ENCODE measurements at regions not wholly inside any gene's neighbourhood (a gene's known extent, or its start where the extent isn't known, plus 50 kb on each side); places are given as distances from the start of the nearest gene placed in this dataset.

DNA sequence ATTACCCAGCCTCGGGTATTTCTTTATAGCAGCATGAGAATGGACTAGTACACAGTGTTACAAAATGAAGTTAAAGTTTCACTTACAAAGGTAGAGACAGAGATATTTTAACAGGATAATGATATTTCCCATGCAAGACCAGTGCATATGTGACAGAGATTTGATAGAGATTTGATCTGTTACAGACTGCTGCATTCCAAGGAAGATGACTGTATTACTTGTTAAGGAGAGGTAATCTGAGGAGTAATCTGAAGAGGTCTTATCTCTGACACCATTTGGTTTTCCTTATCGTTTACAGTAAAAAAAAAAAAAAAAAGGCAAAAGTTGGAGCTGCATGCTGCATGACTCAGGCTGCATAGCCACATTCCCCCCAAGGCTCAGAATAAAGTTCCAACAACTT lies 289.6 kb downstream of the POM121L12 start:
- Histone ChIP-seq H3K4me3 (replicated peaks; ENCODE audit: insufficient read depth, low read length) (no peak overlapping the region), H3K27ac (replicated peaks) (no peak overlapping the region)
- no peak for DNase-seq (ENCODE audit: low read depth in 1 of 2, low spot score in 1 of 2)

GRCh38 chr7:53326634-53327033 lies 291.2 kb downstream of the POM121L12 start:
- DNase-seq (ENCODE audit: low read depth in 1 of 2, low spot score in 1 of 2) = no peak
- Histone ChIP-seq H3K27me3 (ENCODE audit: insufficient read depth, poor library complexity, severe bottlenecking) (no peaks in the 10 kb centered on the region), H3K4me3 (replicated peaks; ENCODE audit: insufficient read depth, low read length) (no peak overlapping the region), H3K27ac (replicated peaks) (no peak overlapping the region)
- TF ChIP-seq REST (IDR thresholded peaks at IDR 0.05; ENCODE audit: insufficient replicate concordance, low read depth) (no peak), SPI1 (IDR thresholded peaks at IDR 0.05; ENCODE audit: borderline replicate concordance, low read depth) (no peak), CTCF (IDR thresholded peaks at IDR 0.05; ENCODE audit: insufficient read depth, low read length) (no peak)

More for the DNA sequence above, 289.6 kb downstream of the POM121L12 start:
- TF ChIP-seq SPI1 (IDR thresholded peaks at IDR 0.05; ENCODE audit: borderline replicate concordance, low read depth) (no peak), CTCF (IDR thresholded peaks at IDR 0.05; ENCODE audit: insufficient read depth, low read length) (no peak), GABPA (IDR thresholded peaks at IDR 0.05; ENCODE audit: low read depth) (no peak), REST (IDR thresholded peaks at IDR 0.05; ENCODE audit: insufficient replicate concordance, low read depth) (no peak), POLR2AphosphoS5 (IDR thresholded peaks at IDR 0.05; ENCODE audit: low read depth) (no peak)
- no peaks in the 10 kb centered on the region for H3K27me3 ChIP-seq (ENCODE audit: insufficient read depth, poor library complexity, severe bottlenecking)

DNA sequence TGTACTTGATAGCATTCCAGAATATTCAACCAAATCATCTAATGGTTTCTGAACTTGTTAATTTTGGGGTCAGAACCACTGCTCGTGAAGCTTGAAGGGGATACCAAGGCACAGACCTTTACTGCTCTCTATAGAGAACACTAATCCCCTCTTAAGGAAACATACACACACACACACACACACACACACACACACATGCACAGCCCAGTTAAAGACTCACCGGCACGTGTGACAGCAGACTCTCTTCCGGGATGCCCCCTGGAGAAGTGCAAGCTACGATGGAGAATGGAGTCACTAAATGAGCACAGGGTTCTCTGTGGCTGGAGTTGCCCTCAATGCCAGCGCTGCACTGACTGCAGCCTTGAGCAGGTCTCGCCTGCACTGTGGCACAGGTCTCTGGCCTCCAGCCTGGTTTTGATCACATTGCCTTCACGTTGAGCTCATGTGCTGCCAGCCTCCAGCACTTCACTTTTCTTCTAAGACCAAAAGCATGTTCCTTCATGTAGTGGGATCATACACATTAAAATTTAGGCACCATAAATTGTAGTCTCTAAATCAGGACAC lies 300.8 kb downstream of the POM121L12 start:
- no peak overlapping the region for H3K27ac ChIP-seq (replicated peaks)
- H3K27me3 ChIP-seq (ENCODE audit: insufficient read depth, poor library complexity, severe bottlenecking) = no peaks in the 10 kb centered on the region
- no peak for DNase-seq (ENCODE audit: low read depth in 1 of 2, low spot score in 1 of 2)
- TF ChIP-seq SPI1 (IDR thresholded peaks at IDR 0.05; ENCODE audit: borderline replicate concordance, low read depth) = no peak
- no peak for TF ChIP-seq GABPA (IDR thresholded peaks at IDR 0.05; ENCODE audit: low read depth)
- H3K4me3 ChIP-seq (replicated peaks; ENCODE audit: insufficient read depth, low read length) = no peak overlapping the region

DNA sequence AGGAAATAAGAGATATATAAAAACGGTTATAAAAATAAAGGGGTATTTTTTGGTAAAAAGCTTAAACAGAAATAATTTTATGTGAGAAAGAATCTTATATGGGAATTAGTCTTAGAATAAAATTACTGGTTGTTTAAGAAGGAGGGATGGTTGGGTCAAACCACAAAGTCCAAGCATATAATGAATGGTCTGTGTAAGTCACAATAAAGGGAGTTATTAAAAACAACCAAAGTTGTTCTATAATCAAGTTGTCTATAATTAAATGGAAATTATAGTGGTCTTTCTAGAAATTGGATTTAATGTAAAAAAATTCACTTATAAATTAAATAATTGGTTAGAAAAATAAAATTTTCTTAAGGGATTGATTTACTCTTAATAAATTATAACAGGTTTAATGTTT lies 304.8 kb downstream of the POM121L12 start:
- Histone ChIP-seq H3K27ac (replicated peaks) (no peak overlapping the region), H3K27me3 (ENCODE audit: insufficient read depth, poor library complexity, severe bottlenecking) (no peaks in the 10 kb centered on the region), H3K4me3 (replicated peaks; ENCODE audit: insufficient read depth, low read length) (no peak overlapping the region)
- no peak for DNase-seq (ENCODE audit: low read depth in 1 of 2, low spot score in 1 of 2)
- no peak for TF ChIP-seq GABPA (IDR thresholded peaks at IDR 0.05; ENCODE audit: low read depth)
- no peak for TF ChIP-seq CTCF (IDR thresholded peaks at IDR 0.05; ENCODE audit: insufficient read depth, low read length)
- no peak for TF ChIP-seq REST (IDR thresholded peaks at IDR 0.05; ENCODE audit: insufficient replicate concordance, low read depth)
- TF ChIP-seq POLR2AphosphoS5 (IDR thresholded peaks at IDR 0.05; ENCODE audit: low read depth) = no peak
- no peak for TF ChIP-seq SPI1 (IDR thresholded peaks at IDR 0.05; ENCODE audit: borderline replicate concordance, low read depth)

All from HL-60 (cell line).